PC-9 (cell line): ENCODE measurements at regions not wholly inside any gene's neighbourhood (a gene's known extent, or its start where the extent isn't known, plus 50 kb on each side); places are given as distances from the start of the nearest gene placed in this dataset.

Experiments
- BruUV-seq: library from RNA; stranded (reverse); fragments of 400-500 nt; replicated peaks from 2 replicates; lab custom pipeline; 2021; lab: Mats Ljungman, UMichigan
- CTCF ChIA-PET: fragments of 300-600 bp; sonication (Branson Sonifier 250); formaldehyde crosslinking; loops from one replicate; lab custom pipeline; 2022; ENCODE audit warnings: antibody characterized with exemption; lab: Charles Lee
- POLR2A ChIA-PET: fragments of 300-600 bp; sonication (Branson Sonifier 250); formaldehyde crosslinking; loops from one replicate; lab custom pipeline; 2022; ENCODE audit warnings: antibody characterized with exemption; ENCODE audit not compliant: unreplicated experiment; lab: Charles Lee
- DNase-seq, 2 experiments: peaks; one replicate each; pipeline versions ENCODE4 v3.0.0 to v3.0.0-alpha.2; 2015 to 2022; ENCODE audit warnings: mixed read lengths in 1 of 2
- H2AFZ ChIP-seq: fragments of 200-600 bp; sonication (generic); 2 replicates; pipeline ENCODE4 v1.8.1; 2017; ENCODE audit warnings: antibody characterized with exemption
- H3F3A ChIP-seq: fragments of 200-600 bp; sonication (generic); 2 replicates; pipeline ENCODE4 v1.8.1; 2017; ENCODE audit warnings: antibody characterized with exemption, mild to moderate bottlenecking, low read depth; ENCODE audit not compliant: insufficient read depth
- H3K27ac ChIP-seq: fragments of 200-600 bp; sonication (generic); 2 replicates; pipeline ENCODE4 v1.6.1; 2016; ENCODE audit warnings: mixed run types
- H3K27me3 ChIP-seq: fragments of 200-600 bp; sonication (generic); 2 replicates; pipeline ENCODE4 v1.6.1; 2016; ENCODE audit warnings: low read depth, mixed run types; ENCODE audit not compliant: insufficient read depth
- H3K36me3 ChIP-seq: fragments of 200-600 bp; sonication (generic); 2 replicates; pipeline ENCODE4 v1.6.1; 2016; ENCODE audit warnings: low read depth, mixed run types
- H3K4me1 ChIP-seq: fragments of 200-600 bp; sonication (generic); replicated peaks from 2 replicates; pipeline ENCODE4 v1.6.1; 2016; ENCODE audit warnings: mixed run types; ENCODE audit not compliant: insufficient read depth
- H3K4me2 ChIP-seq: fragments of 200-600 bp; sonication (generic); 2 replicates; pipeline ENCODE4 v1.6.1; 2017; ENCODE audit warnings: mixed run types
- H3K4me3 ChIP-seq: fragments of 200-600 bp; sonication (generic); 2 replicates; pipeline ENCODE4 v1.6.1; 2016; ENCODE audit warnings: mixed run types
- H3K79me2 ChIP-seq: fragments of 200-600 bp; sonication (generic); 2 replicates; pipeline ENCODE4 v1.6.1; 2017; ENCODE audit warnings: low read depth, mixed run types
- H3K9me2 ChIP-seq: fragments of 200-600 bp; sonication (generic); 2 replicates; pipeline ENCODE4 v1.8.1; 2017; ENCODE audit warnings: mild to moderate bottlenecking; ENCODE audit not compliant: insufficient read depth
- H3K9me3 ChIP-seq: fragments of 200-600 bp; sonication (generic); 2 replicates; pipeline ENCODE4 v1.8.1; 2016; ENCODE audit warnings: low read depth; ENCODE audit not compliant: insufficient read depth
- H4K20me1 ChIP-seq: fragments of 200-600 bp; sonication (generic); 2 replicates; pipeline ENCODE4 v1.8.1; 2017; ENCODE audit not compliant: insufficient read depth
- CTCF ChIP-seq: fragments of 200-600 bp; sonication (generic); conservative IDR thresholded peaks from 2 replicates; pipeline ENCODE4 v1.6.1; 2017; ENCODE audit warnings: mixed run types, antibody characterized with exemption, mild to moderate bottlenecking, moderate library complexity
- EZH2 ChIP-seq: fragments of 200-600 bp; sonication (generic); IDR thresholded peaks from 2 replicates; pipeline ENCODE4 v1.8.0; 2017; ENCODE audit warnings: antibody characterized with exemption, low read depth
- intact Hi-C: fragments of 100-400 bp; cut with micrococcal nuclease; formaldehyde crosslinking; loops from one replicate; pipeline ENCODE4 v1.10.0; 2022; ENCODE audit not compliant: unreplicated experiment

GRCh38 chr9:109843641-109844040, 63.6 kb downstream of the PALM2AKAP2 start:
- no peaks in the 10 kb centered on the region for H3K4me1 ChIP-seq
- no TSS peak for BruUV-seq
- H3F3A ChIP-seq, result no peaks in the 10 kb centered on the region
- no peak overlapping the region for H2AFZ ChIP-seq
- no peaks in the 10 kb centered on the region for H4K20me1 ChIP-seq
- intact Hi-C loops, result no loop called here
- H3K4me2 ChIP-seq, result no peak overlapping the region
- DNase-seq, result no peak
- H3K9me3 ChIP-seq, result no peaks in the 10 kb centered on the region
- POLR2A ChIA-PET, result no interaction called here
- TF ChIP-seq EZH2, result no peak
- H3K27me3 ChIP-seq, result no peaks in the 10 kb centered on the region
- H3K36me3 ChIP-seq, result no peaks in the 10 kb centered on the region
- no peak overlapping the region for H3K27ac ChIP-seq
- no peaks in the 10 kb centered on the region for H3K79me2 ChIP-seq
- H3K9me2 ChIP-seq, result no peaks in the 10 kb centered on the region
- CTCF ChIA-PET, result no interaction called here
- no peak overlapping the region for H3K4me3 ChIP-seq

GRCh38 chr9:109845226-109845625, 65.2 kb downstream of the PALM2AKAP2 start:
- H3K27ac ChIP-seq, result no peak overlapping the region
- intact Hi-C loops, result no loop called here
- no peaks in the 10 kb centered on the region for H4K20me1 ChIP-seq
- H3K4me1 ChIP-seq, result no peaks in the 10 kb centered on the region
- ChIA-PET CTCF (no interaction called here), POLR2A (no interaction called here)
- no peaks in the 10 kb centered on the region for H3K9me2 ChIP-seq
- H3K9me3 ChIP-seq, result no peaks in the 10 kb centered on the region
- no peak overlapping the region for H2AFZ ChIP-seq
- no peaks in the 10 kb centered on the region for H3K79me2 ChIP-seq
- H3F3A ChIP-seq, result no peaks in the 10 kb centered on the region
- no peak for TF ChIP-seq CTCF
- TF ChIP-seq EZH2, result no peak
- H3K4me3 ChIP-seq, result no peak overlapping the region
- no peaks in the 10 kb centered on the region for H3K36me3 ChIP-seq
- H3K27me3 ChIP-seq, result no peaks in the 10 kb centered on the region
- no peak for DNase-seq
- no TSS peak for BruUV-seq
- no peak overlapping the region for H3K4me2 ChIP-seq

- Histone ChIP-seq H4K20me1 (no peaks in the 10 kb centered on the region), H3K9me3 (no peaks in the 10 kb centered on the region), H3K79me2 (no peaks in the 10 kb centered on the region), H3K9me2 (no peaks in the 10 kb centered on the region), H3K27ac (no peak overlapping the region), H2AFZ (no peak overlapping the region), H3K4me1 (no peaks in the 10 kb centered on the region), H3K4me2 (no peak overlapping the region), H3K36me3 (no peaks in the 10 kb centered on the region), H3K27me3 (no peaks in the 10 kb centered on the region), H3K4me3 (no peak overlapping the region), H3F3A (no peaks in the 10 kb centered on the region)
- ChIA-PET CTCF (no interaction called here), POLR2A (no interaction called here)
- intact Hi-C loops, result no loop called here
- DNase-seq, result no peak
- TF ChIP-seq EZH2 (no peak), CTCF (no peak)
- BruUV-seq, result no TSS peak
Measured at GRCh38 chr9:109846776-109847175, 66.8 kb downstream of the PALM2AKAP2 start.

GRCh38 chr9:109852556-109852955, 72.6 kb downstream of the PALM2AKAP2 start:
- intact Hi-C loops, result no loop called here
- no peaks in the 10 kb centered on the region for H3K4me1 ChIP-seq
- CTCF ChIA-PET, result no interaction called here

More at GRCh38 chr9:109852556-109852955, 72.6 kb downstream of the PALM2AKAP2 start:
- no peaks in the 10 kb centered on the region for H3K79me2 ChIP-seq
- POLR2A ChIA-PET, result no interaction called here
- no peak for DNase-seq
- no peaks in the 10 kb centered on the region for H3K36me3 ChIP-seq
- no peak overlapping the region for H3K27ac ChIP-seq
- BruUV-seq, result no TSS peak
- H4K20me1 ChIP-seq, result no peaks in the 10 kb centered on the region
- no peak overlapping the region for H3K4me3 ChIP-seq
- no peaks in the 10 kb centered on the region for H3K9me2 ChIP-seq
- no peaks in the 10 kb centered on the region for H3K27me3 ChIP-seq
- H3F3A ChIP-seq, result no peaks in the 10 kb centered on the region
- TF ChIP-seq EZH2 (no peak), CTCF (no peak)
- H3K4me2 ChIP-seq, result no peak overlapping the region
- H3K9me3 ChIP-seq, result no peaks in the 10 kb centered on the region
- H2AFZ ChIP-seq, result no peak overlapping the region
